IMR-90 (cell line): ENCODE measurements at regions not wholly inside any gene's neighbourhood (a gene's known extent, or its start where the extent isn't known, plus 50 kb on each side); places are given as distances from the start of the nearest gene placed in this dataset.

ENCODE experiments used
- ATAC-seq: fragments of 200-7000 bp; cut with Tn5 transposase; 2 replicates; pipeline ENCODE4 v1.9.1; 2020; ENCODE audit warnings: low read depth, mild to moderate bottlenecking, moderate library complexity
- BruUV-seq: library from RNA; stranded (reverse); fragments of 400-500 nt; replicated peaks from 2 replicates; lab custom pipeline; 2021; lab: Mats Ljungman, UMichigan
- CTCF ChIA-PET: fragments of 300-600 bp; formaldehyde crosslinking; extraction: SDS; loops from one replicate; lab custom pipeline; 2021; ENCODE audit warnings: antibody characterized with exemption; lab: Yijun Ruan, JAX
- POLR2A ChIA-PET: fragments of 300-600 bp; sonication (Branson Sonifier 250); formaldehyde crosslinking; loops from one replicate; lab custom pipeline; 2022; ENCODE audit warnings: antibody characterized with exemption; ENCODE audit not compliant: unreplicated experiment; lab: Charles Lee
- DNase-seq: peaks from one replicate; pipeline ENCODE4 v3.0.0; 2013
- H2AFZ ChIP-seq: replicated peaks from 2 replicates; pipeline ENCODE3; 2013; ENCODE audit warnings: low read length, mild to moderate bottlenecking; ENCODE audit not compliant: poor library complexity
- H2AK5ac ChIP-seq: 2 replicates; pipeline ENCODE4 v1.6.1; 2013; ENCODE audit warnings: low read depth, low read length, inconsistent platforms
- H2AK9ac ChIP-seq: replicated peaks from 2 replicates; pipeline ENCODE3; 2013; ENCODE audit warnings: mild to moderate bottlenecking, low read depth, low read length, moderate library complexity; ENCODE audit not compliant: poor library complexity
- H2BK120ac ChIP-seq: 2 replicates; pipeline ENCODE4 v1.6.1; 2013; ENCODE audit warnings: low read depth, low read length, inconsistent platforms
- H2BK15ac ChIP-seq: 3 replicates; pipeline ENCODE4 v1.6.1; 2013; ENCODE audit warnings: low read depth, low read length, inconsistent platforms
- H2BK20ac ChIP-seq: 2 replicates; pipeline ENCODE4 v1.6.1; 2013; ENCODE audit warnings: low read depth, mild to moderate bottlenecking, inconsistent platforms, low read length, moderate library complexity
- H2BK5ac ChIP-seq: 2 replicates; pipeline ENCODE4 v1.6.1; 2013; ENCODE audit warnings: mild to moderate bottlenecking, low read depth, low read length, inconsistent platforms; ENCODE audit not compliant: poor library complexity, severe bottlenecking
- H3K14ac ChIP-seq: replicated peaks from 2 replicates; pipeline ENCODE4 v1.6.1; 2013; ENCODE audit warnings: low read depth, low read length, inconsistent platforms
- H3K18ac ChIP-seq: 2 replicates; pipeline ENCODE4 v1.6.1; 2013; ENCODE audit warnings: low read depth, low read length, control low read depth
- H3K23ac ChIP-seq: 2 replicates; pipeline ENCODE4 v1.6.1; 2013; ENCODE audit warnings: low read depth, low read length, inconsistent platforms
- H3K27ac ChIP-seq: 2 replicates; pipeline ENCODE4 v1.5.1; 2013; ENCODE audit warnings: mild to moderate bottlenecking, control low read depth, low read length; ENCODE audit not compliant: insufficient read depth
- H3K27me3 ChIP-seq: 2 replicates; pipeline ENCODE4 v1.6.1; 2013; ENCODE audit warnings: low read length; ENCODE audit not compliant: control insufficient read depth, insufficient read depth
- H3K36me3 ChIP-seq: 2 replicates; pipeline ENCODE4 v1.6.1; 2013; ENCODE audit warnings: low read length, mixed read lengths; ENCODE audit not compliant: control insufficient read depth, insufficient read depth
- H3K4ac ChIP-seq: 2 replicates; pipeline ENCODE4 v1.6.1; 2013; ENCODE audit warnings: low read depth, low read length, inconsistent platforms
- H3K4me1 ChIP-seq: 2 replicates; pipeline ENCODE4 v1.6.1; 2013; ENCODE audit warnings: low read length, mixed read lengths; ENCODE audit not compliant: control insufficient read depth, insufficient read depth
- H3K4me2 ChIP-seq: 2 replicates; pipeline ENCODE4 v1.6.1; 2013; ENCODE audit warnings: low read depth, mild to moderate bottlenecking, control low read depth, low read length, moderate library complexity
- H3K4me3 ChIP-seq: 2 replicates; pipeline ENCODE4 v1.5.1; 2013; ENCODE audit warnings: low read depth, mild to moderate bottlenecking, control low read depth, low read length, moderate library complexity; ENCODE audit not compliant: insufficient read depth
- H3K56ac ChIP-seq: 2 replicates; pipeline ENCODE4 v1.6.1; 2013; ENCODE audit warnings: low read length, inconsistent platforms; ENCODE audit not compliant: insufficient read depth; ENCODE audit errors: extremely low read depth
- H3K79me1 ChIP-seq, 2 experiments: 2 replicates each; pipeline ENCODE4 v1.6.1; 2013; ENCODE audit warnings: low read length in 2 of 2, inconsistent platforms in 1 of 2, low read depth in 1 of 2
- H3K9ac ChIP-seq: 2 replicates; pipeline ENCODE4 v1.6.1; 2013; ENCODE audit warnings: low read depth, low read length, control low read depth
- H3K9me1 ChIP-seq: 2 replicates; pipeline ENCODE4 v1.6.1; 2013; ENCODE audit warnings: low read length, inconsistent platforms; ENCODE audit not compliant: insufficient read depth
- H3K9me3 ChIP-seq: 2 replicates; pipeline ENCODE4 v1.6.1; 2013; ENCODE audit warnings: low read length; ENCODE audit not compliant: control insufficient read depth, insufficient read depth
- H4K20me1 ChIP-seq: 2 replicates; pipeline ENCODE4 v1.6.1; 2013; ENCODE audit warnings: low read length, inconsistent platforms; ENCODE audit not compliant: insufficient read depth
- H4K5ac ChIP-seq: 2 replicates; pipeline ENCODE4 v1.6.1; 2013; ENCODE audit warnings: mild to moderate bottlenecking, low read depth, low read length, control low read depth
- H4K8ac ChIP-seq, 2 experiments: 2 replicates each; pipeline ENCODE4 v1.6.1; 2013; ENCODE audit warnings: low read depth in 2 of 2, low read length in 2 of 2, control low read depth in 1 of 2, inconsistent platforms in 1 of 2
- H4K91ac ChIP-seq: 2 replicates; pipeline ENCODE4 v1.6.1; 2013; ENCODE audit warnings: low read depth, low read length, inconsistent platforms; ENCODE audit not compliant: insufficient read depth
- MXI1 ChIP-seq: IDR thresholded peaks from 2 replicates; pipeline ENCODE4 v1.6.1; 2012; ENCODE audit warnings: low read depth, mild to moderate bottlenecking, low read length, moderate library complexity, borderline replicate concordance
- whole genome bisulfite sequencing, 2 experiments: methylation state at CpG; one replicate each; pipeline versions ENCODE4 v1.1.5 to v1.1.7; 2013; ENCODE audit warnings: missing lambda C conversion rate in 2 of 2; ENCODE audit not compliant: insufficient read length in 1 of 2; ENCODE audit errors: extremely low coverage in 2 of 2; 5-methylcytosine and 5-hydroxymethylcytosine counted together
- dilution Hi-C: fragments of 300-500 bp; cut with HindIII; formaldehyde crosslinking; loops from one replicate; pipeline ENCODE4 v1.14.3; 2018; ENCODE audit warnings: low sequenced_read_pairs; ENCODE audit not compliant: unreplicated experiment
- in situ Hi-C: fragments of 300-500 bp; cut with MboI; formaldehyde crosslinking; loops from 3 replicates; pipeline ENCODE4 v1.14.3; 2019; ENCODE audit warnings: low sequenced_read_pairs, inconsistent platforms, mixed read lengths
- intact Hi-C: fragments of 100-400 bp; cut with micrococcal nuclease; formaldehyde crosslinking; loops from 2 replicates; pipeline ENCODE4 v1.10.0; 2022
- TF ChIP-seq, protein P1 (sequence below): conservative IDR thresholded peaks from 2 replicates; pipeline ENCODE4 v1.5.1; 2012; ENCODE audit warnings: mild to moderate bottlenecking, low read depth, low read length, improper control_type of control experiment

GRCh38 chr1:80244372-80244771 lies 1237.8 kb upstream of the ADGRL4 start:
- in situ Hi-C loops (loop anchor here (25.0 kb wide), 1 partner anchor 1518 kb away; no protein-coding TSS in a partner anchor), intact Hi-C loops (no loop called here), dilution Hi-C loops (no loop called here)
- H3K4ac ChIP-seq: no peak overlapping the region
- POLR2A ChIA-PET: no interaction called here
- H2AK9ac ChIP-seq: no peak overlapping the region
- H3K27ac ChIP-seq: no peak overlapping the region
- no peak overlapping the region for H2BK20ac ChIP-seq
- H4K91ac ChIP-seq: no peak overlapping the region
- WGBS, 2 experiments: no CpG with 5 or more reads among the region's 1 CpG
- no peak overlapping the region for H2BK120ac ChIP-seq
- no peak overlapping the region for H2AK5ac ChIP-seq
- no peak overlapping the region for H2BK15ac ChIP-seq
- H3K36me3 ChIP-seq: no peaks in the 10 kb centered on the region
- DNase-seq (no peak), ATAC-seq (no peak)
- CTCF ChIA-PET: interaction anchor here (0.6 kb wide), 1 partner anchor 449 kb away, joined by 3 read pairs; no protein-coding TSS in a partner anchor
- no peak overlapping the region for H3K23ac ChIP-seq
- H3K4me1 ChIP-seq: no peaks in the 10 kb centered on the region
- H2BK5ac ChIP-seq: no peak overlapping the region
- H3K56ac ChIP-seq: no peak overlapping the region
- H3K9me3 ChIP-seq: no peaks in the 10 kb centered on the region
- H2AFZ ChIP-seq: no peak overlapping the region
- no peaks in the 10 kb centered on the region for H3K27me3 ChIP-seq
- no peak for TF ChIP-seq MXI1
- TF ChIP-seq, protein P1, sequence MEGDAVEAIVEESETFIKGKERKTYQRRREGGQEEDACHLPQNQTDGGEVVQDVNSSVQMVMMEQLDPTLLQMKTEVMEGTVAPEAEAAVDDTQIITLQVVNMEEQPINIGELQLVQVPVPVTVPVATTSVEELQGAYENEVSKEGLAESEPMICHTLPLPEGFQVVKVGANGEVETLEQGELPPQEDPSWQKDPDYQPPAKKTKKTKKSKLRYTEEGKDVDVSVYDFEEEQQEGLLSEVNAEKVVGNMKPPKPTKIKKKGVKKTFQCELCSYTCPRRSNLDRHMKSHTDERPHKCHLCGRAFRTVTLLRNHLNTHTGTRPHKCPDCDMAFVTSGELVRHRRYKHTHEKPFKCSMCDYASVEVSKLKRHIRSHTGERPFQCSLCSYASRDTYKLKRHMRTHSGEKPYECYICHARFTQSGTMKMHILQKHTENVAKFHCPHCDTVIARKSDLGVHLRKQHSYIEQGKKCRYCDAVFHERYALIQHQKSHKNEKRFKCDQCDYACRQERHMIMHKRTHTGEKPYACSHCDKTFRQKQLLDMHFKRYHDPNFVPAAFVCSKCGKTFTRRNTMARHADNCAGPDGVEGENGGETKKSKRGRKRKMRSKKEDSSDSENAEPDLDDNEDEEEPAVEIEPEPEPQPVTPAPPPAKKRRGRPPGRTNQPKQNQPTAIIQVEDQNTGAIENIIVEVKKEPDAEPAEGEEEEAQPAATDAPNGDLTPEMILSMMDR: no peak
- H3K4me3 ChIP-seq: no peak overlapping the region
- H3K14ac ChIP-seq: no peak overlapping the region
- no peak overlapping the region for H4K8ac ChIP-seq
- no TSS peak for BruUV-seq
- H3K4me2 ChIP-seq: no peak overlapping the region
- no peak overlapping the region for H3K9ac ChIP-seq
- H3K9me1 ChIP-seq: no peaks in the 10 kb centered on the region
- H4K20me1 ChIP-seq: no peaks in the 10 kb centered on the region
- H3K79me1 ChIP-seq: no peaks in the 10 kb centered on the region
- H4K5ac ChIP-seq: no peak overlapping the region
- H3K18ac ChIP-seq: no peak overlapping the region
